Uterus (tissue), 3 donors: ENCODE measurements at regions not wholly inside any gene's neighbourhood (a gene's known extent, or its start where the extent isn't known, plus 50 kb on each side); places are given as distances from the start of the nearest gene placed in this dataset.

ENCODE experiments used
- DNase-seq, 2 donors: peaks; one replicate each; pipeline ENCODE4 v3.0.0-alpha.2; 2019 to 2020
- H3K27ac ChIP-seq, 2 donors: fragments of 200-600 bp; sonication (generic); 1 replicate in 1 of 2; 2 replicates in 1 of 2; pipeline ENCODE4 v1.5.1; 2016 to 2018
- H3K27me3 ChIP-seq, 2 donors: fragments of 200-600 bp; sonication (generic); one replicate each; pipeline ENCODE4 v1.5.1; 2018 to 2019; ENCODE audit warnings: control low read depth in 1 of 2
- H3K36me3 ChIP-seq, 2 donors: fragments of 200-600 bp; sonication (generic); one replicate each; pipeline ENCODE4 v1.5.1; 2019; ENCODE audit warnings: control low read depth in 1 of 2
- H3K4me1 ChIP-seq, 2 donors: fragments of 200-600 bp; sonication (generic); one replicate each; pipeline ENCODE4 v1.5.1; 2018 to 2019; ENCODE audit warnings: control low read depth in 1 of 2
- H3K4me3 ChIP-seq, 2 donors: fragments of 200-600 bp; sonication (generic); 1 replicate in 1 of 2; 2 replicates in 1 of 2; pipeline ENCODE4 v1.5.1; 2018 to 2019; ENCODE audit warnings: mild to moderate bottlenecking in 1 of 2
- H3K9me3 ChIP-seq, 2 donors: fragments of 200-600 bp; sonication (generic); one replicate each; pipeline ENCODE4 v1.5.1; 2019; ENCODE audit warnings: control low read depth in 1 of 2
- CTCF ChIP-seq, 4 experiments: fragments of 200-600 bp in 2 of 4; fragments of 450-650 bp in 2 of 4; sonication (generic) in 2 of 4; IDR thresholded peaks; one replicate each; pipeline ENCODE4 v1.5.1; 2016 to 2019; ENCODE audit warnings: antibody characterized with exemption in 4 of 4, mild to moderate bottlenecking in 2 of 4, moderate library complexity in 1 of 4
- POLR2A ChIP-seq, 2 donors: fragments of 450-650 bp; IDR thresholded peaks; one replicate each; pipeline ENCODE4 v1.6.1; 2016; ENCODE audit warnings: antibody characterized with exemption in 2 of 2, mild to moderate bottlenecking in 1 of 2, moderate library complexity in 1 of 2
- intact Hi-C: fragments of 100-400 bp; cut with DNase I; formaldehyde crosslinking; loops from one replicate; pipeline ENCODE4 v1.15.1; 2023; ENCODE audit warnings: low total_unique reads
- donor health status: DM: yes; HTN: yes; CAD: no.

- intact Hi-C loops, result no loop called here
Measured at GRCh38 chr3:76888856-76889255, 151.0 kb upstream of the ROBO2 start.

GRCh38 chr3:76889911-76890310, 150.0 kb upstream of the ROBO2 start:
- H3K36me3 ChIP-seq, result no peaks in the 10 kb centered on the region
- H3K9me3 ChIP-seq, result no peaks in the 10 kb centered on the region
- H3K4me1 ChIP-seq, result no peaks in the 10 kb centered on the region
- no peak overlapping the region for H3K4me3 ChIP-seq
- H3K27ac ChIP-seq, result no peak overlapping the region
- TF ChIP-seq CTCF (IDR thresholded peaks at IDR 0.05), result no peak
- no peak for TF ChIP-seq POLR2A (IDR thresholded peaks at IDR 0.05)
- H3K27me3 ChIP-seq, result no peaks in the 10 kb centered on the region
- intact Hi-C loops, result no loop called here
- no peak for DNase-seq

More at GRCh38 chr3:76888856-76889255, 151.0 kb upstream of the ROBO2 start:
- no peaks in the 10 kb centered on the region for H3K9me3 ChIP-seq
- no peak overlapping the region for H3K27ac ChIP-seq
- no peaks in the 10 kb centered on the region for H3K36me3 ChIP-seq
- no peak for DNase-seq
- TF ChIP-seq CTCF (IDR thresholded peaks at IDR 0.05), result no peak
- TF ChIP-seq POLR2A (IDR thresholded peaks at IDR 0.05), result no peak
- no peak overlapping the region for H3K4me3 ChIP-seq
- H3K27me3 ChIP-seq, result no peaks in the 10 kb centered on the region
- no peaks in the 10 kb centered on the region for H3K4me1 ChIP-seq

- intact Hi-C loops, result no loop called here
- no peak for TF ChIP-seq CTCF (IDR thresholded peaks at IDR 0.05)
- TF ChIP-seq POLR2A (IDR thresholded peaks at IDR 0.05), result no peak
- no peak for DNase-seq
- Histone ChIP-seq H3K36me3 (no peaks in the 10 kb centered on the region), H3K9me3 (no peaks in the 10 kb centered on the region), H3K27ac (no peak overlapping the region), H3K4me1 (no peaks in the 10 kb centered on the region), H3K4me3 (no peak overlapping the region), H3K27me3 (no peaks in the 10 kb centered on the region)
Measured at GRCh38 chr3:76897076-76897475, 142.8 kb upstream of the ROBO2 start.

- H3K27ac ChIP-seq, result no peak overlapping the region
- H3K4me3 ChIP-seq, result no peak overlapping the region
- TF ChIP-seq CTCF (IDR thresholded peaks at IDR 0.05) (no peak), POLR2A (IDR thresholded peaks at IDR 0.05) (no peak)
- H3K4me1 ChIP-seq, result no peaks in the 10 kb centered on the region
- H3K27me3 ChIP-seq, result no peaks in the 10 kb centered on the region
- no peak for DNase-seq
- H3K36me3 ChIP-seq, result no peaks in the 10 kb centered on the region
- intact Hi-C loops, result no loop called here
- H3K9me3 ChIP-seq, result no peaks in the 10 kb centered on the region
Measured at GRCh38 chr3:76900596-76900995, 139.3 kb upstream of the ROBO2 start.

- no peak overlapping the region for H3K27ac ChIP-seq
- no peaks in the 10 kb centered on the region for H3K4me1 ChIP-seq
- TF ChIP-seq POLR2A (IDR thresholded peaks at IDR 0.05) (no peak), CTCF (IDR thresholded peaks at IDR 0.05) (no peak)
- DNase-seq, result no peak
- intact Hi-C loops, result no loop called here
- no peaks in the 10 kb centered on the region for H3K36me3 ChIP-seq
- H3K27me3 ChIP-seq, result no peaks in the 10 kb centered on the region
- H3K9me3 ChIP-seq, result no peaks in the 10 kb centered on the region
- H3K4me3 ChIP-seq, result no peak overlapping the region
Measured at GRCh38 chr3:76908156-76908555, 131.7 kb upstream of the ROBO2 start.
